ENCODE measurements at regions not wholly inside any gene's neighbourhood (a gene's known extent, or its start where the extent isn't known, plus 50 kb on each side); places are given as distances from the start of the nearest gene placed in this dataset.

DNA sequence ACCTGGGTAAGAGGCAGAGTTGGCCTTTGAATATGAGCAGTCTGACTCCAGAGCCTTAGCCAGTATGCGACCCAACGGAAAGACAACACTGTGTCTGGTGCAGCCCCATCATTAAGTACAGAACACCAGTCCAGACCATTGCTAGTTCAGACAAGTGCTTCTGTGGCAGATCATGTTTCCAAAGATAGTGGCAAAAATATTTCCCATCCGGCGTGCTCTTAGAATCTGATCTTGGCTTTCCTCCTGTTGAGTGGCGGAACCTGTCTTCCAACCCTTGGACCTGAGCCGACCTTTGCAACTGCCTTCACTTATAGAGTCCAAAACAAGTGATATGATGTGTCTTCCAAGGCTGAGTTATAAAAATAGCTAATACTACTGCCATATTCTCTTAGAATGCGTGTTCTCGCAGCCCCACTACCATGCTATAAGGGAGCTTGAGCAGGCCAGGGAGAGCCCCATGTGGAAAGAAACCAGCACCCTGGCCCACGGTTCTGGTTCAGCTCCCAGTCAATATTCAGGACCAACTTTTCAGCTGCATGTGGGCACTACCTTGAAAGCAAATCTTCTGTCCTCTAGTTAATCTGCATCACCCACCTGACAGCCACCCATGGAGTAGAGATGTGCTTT, 322.4 kb upstream of the SLCO3A1 start:
- no peak overlapping the region for H3K4me3 ChIP-seq
- DNase-seq, result no peak
- ATAC-seq, result no peak
- TF ChIP-seq, protein P1, sequence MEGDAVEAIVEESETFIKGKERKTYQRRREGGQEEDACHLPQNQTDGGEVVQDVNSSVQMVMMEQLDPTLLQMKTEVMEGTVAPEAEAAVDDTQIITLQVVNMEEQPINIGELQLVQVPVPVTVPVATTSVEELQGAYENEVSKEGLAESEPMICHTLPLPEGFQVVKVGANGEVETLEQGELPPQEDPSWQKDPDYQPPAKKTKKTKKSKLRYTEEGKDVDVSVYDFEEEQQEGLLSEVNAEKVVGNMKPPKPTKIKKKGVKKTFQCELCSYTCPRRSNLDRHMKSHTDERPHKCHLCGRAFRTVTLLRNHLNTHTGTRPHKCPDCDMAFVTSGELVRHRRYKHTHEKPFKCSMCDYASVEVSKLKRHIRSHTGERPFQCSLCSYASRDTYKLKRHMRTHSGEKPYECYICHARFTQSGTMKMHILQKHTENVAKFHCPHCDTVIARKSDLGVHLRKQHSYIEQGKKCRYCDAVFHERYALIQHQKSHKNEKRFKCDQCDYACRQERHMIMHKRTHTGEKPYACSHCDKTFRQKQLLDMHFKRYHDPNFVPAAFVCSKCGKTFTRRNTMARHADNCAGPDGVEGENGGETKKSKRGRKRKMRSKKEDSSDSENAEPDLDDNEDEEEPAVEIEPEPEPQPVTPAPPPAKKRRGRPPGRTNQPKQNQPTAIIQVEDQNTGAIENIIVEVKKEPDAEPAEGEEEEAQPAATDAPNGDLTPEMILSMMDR (IDR thresholded peaks at IDR 0.05), result no peak
- H3K4me1 ChIP-seq, result no peaks in the 10 kb centered on the region
- H3K27ac ChIP-seq, result no peak overlapping the region
- no peaks in the 10 kb centered on the region for H3K36me3 ChIP-seq
- H3K9me3 ChIP-seq, result no peaks in the 10 kb centered on the region
- peaks cover 0 to 5% of the 10 kb centered on the region in 2 donors for H3K27me3 ChIP-seq
- intact Hi-C loops (cut with DNase I), result no loop called here

- no peak overlapping the region for H3K4me3 ChIP-seq
- no peak for DNase-seq
- intact Hi-C loops (cut with DNase I), result no loop called here
- no peak overlapping the region for H3K27ac ChIP-seq
- H3K4me1 ChIP-seq, result no peaks in the 10 kb centered on the region
- no peaks in the 10 kb centered on the region for H3K36me3 ChIP-seq
- TF ChIP-seq, protein P1 (IDR thresholded peaks at IDR 0.05), result no peak
- no peaks in the 10 kb centered on the region for H3K27me3 ChIP-seq
- H3K9me3 ChIP-seq, result no peaks in the 10 kb centered on the region
- ATAC-seq, result no peak
These were observed 319.3 kb upstream of the SLCO3A1 start for GRCh38 chr15:91534235-91534634.

DNA sequence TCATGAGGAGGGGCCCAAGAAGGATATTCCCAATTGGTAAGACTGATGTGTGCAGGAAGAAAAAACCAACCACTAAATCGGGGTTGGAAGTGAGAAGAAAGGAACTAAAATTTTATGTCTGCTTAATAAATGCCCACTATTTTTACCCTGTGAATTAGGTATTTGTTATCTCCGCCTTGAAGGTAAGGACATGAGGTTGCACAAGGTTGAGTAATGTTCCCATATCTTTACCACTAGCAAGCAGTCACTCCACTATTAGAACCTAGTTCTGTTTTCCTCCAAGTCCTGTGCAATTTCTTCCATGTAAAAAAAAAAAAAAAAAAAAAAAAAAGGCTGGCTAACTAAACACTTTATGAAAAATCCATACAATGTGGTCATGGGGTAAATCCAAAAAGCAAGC, 318.5 kb upstream of the SLCO3A1 start:
- no peak for ATAC-seq
- no peak for DNase-seq
- intact Hi-C loops (cut with DNase I), result no loop called here
- no peak overlapping the region for H3K4me3 ChIP-seq
- no peaks in the 10 kb centered on the region for H3K27me3 ChIP-seq
- TF ChIP-seq, protein P1 (IDR thresholded peaks at IDR 0.05), result no peak
- H3K4me1 ChIP-seq, result no peaks in the 10 kb centered on the region
- H3K9me3 ChIP-seq, result no peaks in the 10 kb centered on the region
- no peaks in the 10 kb centered on the region for H3K36me3 ChIP-seq
- no peak overlapping the region for H3K27ac ChIP-seq

GRCh38 chr15:91535856-91536500, 317.5 kb upstream of the SLCO3A1 start:
- Histone ChIP-seq H3K9me3 (no peaks in the 10 kb centered on the region), H3K4me1 (no peaks in the 10 kb centered on the region), H3K36me3 (no peaks in the 10 kb centered on the region), H3K27ac (no peak overlapping the region), H3K27me3 (no peaks in the 10 kb centered on the region), H3K4me3 (no peak overlapping the region)
- intact Hi-C loops (cut with DNase I), result no loop called here
- ATAC-seq (no peak), DNase-seq (no peak)
- TF ChIP-seq, protein P1 (IDR thresholded peaks at IDR 0.05), result no peak

- no peaks in the 10 kb centered on the region for H3K4me1 ChIP-seq
- no peak for DNase-seq
- ATAC-seq, result no peak
- no peak overlapping the region for H3K27ac ChIP-seq
- H3K27me3 ChIP-seq, result no peaks in the 10 kb centered on the region
- no peaks in the 10 kb centered on the region for H3K36me3 ChIP-seq
- H3K4me3 ChIP-seq, result no peak overlapping the region
- TF ChIP-seq, protein P1 (IDR thresholded peaks at IDR 0.05), result no peak
- intact Hi-C loops (cut with DNase I), result no loop called here
- H3K9me3 ChIP-seq, result no peaks in the 10 kb centered on the region
These were observed 315.7 kb upstream of the SLCO3A1 start for GRCh38 chr15:91537856-91538255.

Measured in left lung (tissue), 4 donors.